A549 (cell line): ENCODE measurements at regions not wholly inside any gene's neighbourhood (a gene's known extent, or its start where the extent isn't known, plus 50 kb on each side); places are given as distances from the start of the nearest gene placed in this dataset.

ENCODE experiments used
- ATAC-seq, 2 experiments: fragments of 200-7000 bp in 1 of 2; fragments of >200 bp in 1 of 2; cut with Nextera tagmentation in 1 of 2; cut with Tn5 transposase in 1 of 2; 3 replicates each; pipeline versions ENCODE4 v1.8.0 to v1.9.1; 2018 to 2020; ENCODE audit warnings: mild to moderate bottlenecking in 1 of 2, moderate library complexity in 1 of 2
- CTCF ChIA-PET: fragments of 300-600 bp; sonication (Branson Sonifier 250); formaldehyde crosslinking; extraction: SDS; loops from one replicate; lab custom pipeline; 2021; ENCODE audit warnings: antibody characterized with exemption, inconsistent platforms; lab: Yijun Ruan, JAX
- POLR2A ChIA-PET: fragments of 350-600 bp; formaldehyde crosslinking; extraction: SDS; loops from one replicate; lab custom pipeline; 2021; ENCODE audit warnings: antibody characterized with exemption, inconsistent platforms; lab: Yijun Ruan, JAX
- DNase-seq, 2 experiments: peaks; one replicate each; pipeline versions ENCODE4 v3.0.0 to v3.0.0-alpha.2; 2011 to 2016; ENCODE audit warnings: low read depth in 1 of 2, low spot score in 1 of 2
- FAIRE-seq: peaks from 2 replicates; lab custom pipeline; 2011; peaks lifted over from hg19 to GRCh38; lab: Jason Lieb, UNC
- H3K27ac ChIP-seq, 2 experiments: fragments of >200 bp; sonication (Bioruptor Twin); formaldehyde crosslinking; 3 replicates each; pipeline ENCODE4 v1.5.1; 2016 to 2017
- H3K4me1 ChIP-seq: fragments of >200 bp; sonication (Bioruptor Twin); formaldehyde crosslinking; 3 replicates; pipeline ENCODE4 v1.6.1; 2016
- H3K4me2 ChIP-seq: fragments of >200 bp; sonication (Bioruptor Twin); formaldehyde crosslinking; 3 replicates; pipeline ENCODE4 v1.6.1; 2016
- H3K4me3 ChIP-seq: fragments of >200 bp; sonication (Bioruptor Twin); formaldehyde crosslinking; 3 replicates; pipeline ENCODE4 v1.5.1; 2016
- H3K9me3 ChIP-seq: fragments of >200 bp; sonication (Bioruptor Twin); formaldehyde crosslinking; 3 replicates; pipeline ENCODE4 v1.6.1; 2016
- CHD4 ChIP-seq: fragments of 200-600 bp; sonication (generic); IDR thresholded peaks from 2 replicates; pipeline ENCODE4 v1.6.1; 2016; ENCODE audit warnings: antibody characterized with exemption, mild to moderate bottlenecking, borderline replicate concordance
- EHF ChIP-seq: fragments of 250-450 bp; sonication (Bioruptor Pico); IDR thresholded peaks from 2 replicates; pipeline ENCODE4 v1.5.0; 2020; ENCODE audit warnings: mild to moderate bottlenecking
- EHMT2 ChIP-seq: fragments of 200-600 bp; sonication (generic); IDR thresholded peaks from 2 replicates; pipeline ENCODE4 v1.6.1; 2016; ENCODE audit warnings: antibody characterized with exemption, low read depth, mild to moderate bottlenecking, moderate library complexity
- EP300 ChIP-seq, 2 experiments: fragments of >200 bp; sonication (Bioruptor Twin); formaldehyde crosslinking; IDR thresholded peaks; 2 replicates in 1 of 2; 3 replicates in 1 of 2; pipeline ENCODE4 v1.6.1; 2016 to 2017
- FOXS1 ChIP-seq: fragments of 250-450 bp; sonication (Bioruptor Pico); IDR thresholded peaks from 2 replicates; pipeline ENCODE4 v1.5.0; 2020; ENCODE audit warnings: mild to moderate bottlenecking, moderate library complexity
- GATA3 ChIP-seq: IDR thresholded peaks from 2 replicates; pipeline ENCODE4 v1.6.1; 2012; ENCODE audit warnings: borderline replicate concordance
- HDAC2 ChIP-seq: fragments of 200-600 bp; sonication (generic); IDR thresholded peaks from 2 replicates; pipeline ENCODE4 v1.6.1; 2016
- JUN ChIP-seq, 2 experiments: fragments of >200 bp; sonication (Bioruptor Twin); formaldehyde crosslinking; IDR thresholded peaks; 2 replicates in 1 of 2; 3 replicates in 1 of 2; pipeline ENCODE4 v1.6.1; 2016 to 2017
- KDM5A ChIP-seq: fragments of 200-600 bp; sonication (generic); IDR thresholded peaks from 2 replicates; pipeline ENCODE4 v1.6.1; 2016; ENCODE audit warnings: antibody characterized with exemption, mild to moderate bottlenecking
- NPAS2 ChIP-seq: fragments of 250-450 bp; sonication (Bioruptor Pico); IDR thresholded peaks from 2 replicates; pipeline ENCODE4 v1.8.0; 2022; ENCODE audit warnings: mild to moderate bottlenecking, moderate library complexity, borderline replicate concordance
- NR3C1 ChIP-seq: fragments of >200 bp; sonication (Bioruptor Twin); formaldehyde crosslinking; IDR thresholded peaks from 3 replicates; pipeline ENCODE4 v1.6.1; 2017
- PHF8 ChIP-seq: fragments of 200-600 bp; sonication (generic); IDR thresholded peaks from 2 replicates; pipeline ENCODE4 v1.6.1; 2016; ENCODE audit warnings: low read depth, mild to moderate bottlenecking, antibody characterized with exemption, moderate library complexity, borderline replicate concordance
- RCOR1 ChIP-seq: fragments of 150-350 bp; IDR thresholded peaks from 2 replicates; pipeline ENCODE4 v1.6.1; 2014; ENCODE audit warnings: antibody characterized with exemption, low read length, low read depth
- RFX5 ChIP-seq: fragments of 450-650 bp; IDR thresholded peaks from 2 replicates; pipeline ENCODE4 v1.7.1; 2014; ENCODE audit warnings: antibody characterized with exemption, mild to moderate bottlenecking, moderate library complexity
- ZC3H11A ChIP-seq: fragments of 450-650 bp; IDR thresholded peaks from 2 replicates; pipeline ENCODE4 v1.6.1; 2014; ENCODE audit warnings: antibody characterized with exemption, mild to moderate bottlenecking
- ZFP36 ChIP-seq: fragments of 450-650 bp; IDR thresholded peaks from 2 replicates; pipeline ENCODE4 v1.6.1; 2014; ENCODE audit warnings: borderline replicate concordance; ENCODE audit not compliant: partially characterized antibody
- WGBS: methylation state at CpG from one replicate; pipeline ENCODE4 v1.1.6; 2017; ENCODE audit errors: missing lambda C conversion rate; 5-methylcytosine and 5-hydroxymethylcytosine counted together
- TF ChIP-seq, protein P1 (sequence below): IDR thresholded peaks from 2 replicates; pipeline ENCODE4 v1.6.1; 2012
- TF ChIP-seq, protein P2 (sequence below): IDR thresholded peaks from 2 replicates; pipeline ENCODE4 v1.6.1; 2012; ENCODE audit warnings: low read depth, borderline replicate concordance
- TF ChIP-seq, protein P3 (sequence below): fragments of 200-600 bp; sonication (generic); IDR thresholded peaks from 2 replicates; pipeline ENCODE4 v1.6.1; 2016; ENCODE audit warnings: antibody characterized with exemption, mild to moderate bottlenecking, moderate library complexity
- TF ChIP-seq, protein P4 (sequence below): fragments of >200 bp; sonication (Bioruptor Twin); formaldehyde crosslinking; IDR thresholded peaks from 2 replicates; pipeline ENCODE4 v1.6.1; 2016
- TF ChIP-seq, protein P5 (sequence below): IDR thresholded peaks from 2 replicates; pipeline ENCODE4 v1.6.1; 2012
- TF ChIP-seq, protein P6 (sequence below): fragments of 250-450 bp; sonication (Bioruptor Pico); IDR thresholded peaks from 2 replicates; pipeline ENCODE4 v1.5.0; 2021; ENCODE audit warnings: mild to moderate bottlenecking, moderate library complexity, borderline replicate concordance

DNA sequence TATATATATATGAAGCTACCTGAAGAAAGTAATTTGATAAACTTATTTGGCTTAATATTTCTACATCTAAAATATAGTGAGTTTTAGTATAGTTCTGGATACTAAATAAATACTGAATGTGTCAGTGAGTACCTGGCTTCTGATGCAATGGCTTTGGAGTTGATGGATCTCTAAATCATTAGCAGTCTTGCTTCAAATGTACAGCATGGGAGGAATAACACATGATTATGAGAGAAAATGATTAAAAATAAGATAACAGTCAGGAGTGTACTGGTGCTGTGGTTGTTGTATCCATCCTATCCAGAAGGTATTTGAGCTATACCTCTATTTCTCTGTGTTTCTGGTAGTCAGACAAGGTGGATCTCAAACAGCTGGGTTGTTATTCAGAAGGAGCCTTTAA is 641.3 kb downstream of the TRAM1L1 start:
- FAIRE-seq: no peak
- H3K4me2 ChIP-seq: no peak overlapping the region
- no peak for DNase-seq
- ATAC-seq: no peak
- CTCF ChIA-PET: no interaction called here
- H3K9me3 ChIP-seq: no peaks in the 10 kb centered on the region
- no peak overlapping the region for H3K4me3 ChIP-seq
- no peaks in the 10 kb centered on the region for H3K4me1 ChIP-seq
- H3K27ac ChIP-seq: no peak overlapping the region
- POLR2A ChIA-PET: no interaction called here
- TF ChIP-seq FOXS1 (CRISPR knock-in tag) (no peak), CHD4 (no peak), KDM5A (no peak), GATA3 (no peak)
- TF ChIP-seq, protein P1, sequence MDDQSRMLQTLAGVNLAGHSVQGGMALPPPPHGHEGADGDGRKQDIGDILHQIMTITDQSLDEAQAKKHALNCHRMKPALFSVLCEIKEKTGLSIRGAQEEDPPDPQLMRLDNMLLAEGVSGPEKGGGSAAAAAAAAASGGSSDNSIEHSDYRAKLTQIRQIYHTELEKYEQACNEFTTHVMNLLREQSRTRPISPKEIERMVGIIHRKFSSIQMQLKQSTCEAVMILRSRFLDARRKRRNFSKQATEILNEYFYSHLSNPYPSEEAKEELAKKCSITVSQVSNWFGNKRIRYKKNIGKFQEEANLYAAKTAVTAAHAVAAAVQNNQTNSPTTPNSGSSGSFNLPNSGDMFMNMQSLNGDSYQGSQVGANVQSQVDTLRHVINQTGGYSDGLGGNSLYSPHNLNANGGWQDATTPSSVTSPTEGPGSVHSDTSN: no peak
- TF ChIP-seq, protein P2, sequence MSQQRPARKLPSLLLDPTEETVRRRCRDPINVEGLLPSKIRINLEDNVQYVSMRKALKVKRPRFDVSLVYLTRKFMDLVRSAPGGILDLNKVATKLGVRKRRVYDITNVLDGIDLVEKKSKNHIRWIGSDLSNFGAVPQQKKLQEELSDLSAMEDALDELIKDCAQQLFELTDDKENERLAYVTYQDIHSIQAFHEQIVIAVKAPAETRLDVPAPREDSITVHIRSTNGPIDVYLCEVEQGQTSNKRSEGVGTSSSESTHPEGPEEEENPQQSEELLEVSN: no peak

DNA sequence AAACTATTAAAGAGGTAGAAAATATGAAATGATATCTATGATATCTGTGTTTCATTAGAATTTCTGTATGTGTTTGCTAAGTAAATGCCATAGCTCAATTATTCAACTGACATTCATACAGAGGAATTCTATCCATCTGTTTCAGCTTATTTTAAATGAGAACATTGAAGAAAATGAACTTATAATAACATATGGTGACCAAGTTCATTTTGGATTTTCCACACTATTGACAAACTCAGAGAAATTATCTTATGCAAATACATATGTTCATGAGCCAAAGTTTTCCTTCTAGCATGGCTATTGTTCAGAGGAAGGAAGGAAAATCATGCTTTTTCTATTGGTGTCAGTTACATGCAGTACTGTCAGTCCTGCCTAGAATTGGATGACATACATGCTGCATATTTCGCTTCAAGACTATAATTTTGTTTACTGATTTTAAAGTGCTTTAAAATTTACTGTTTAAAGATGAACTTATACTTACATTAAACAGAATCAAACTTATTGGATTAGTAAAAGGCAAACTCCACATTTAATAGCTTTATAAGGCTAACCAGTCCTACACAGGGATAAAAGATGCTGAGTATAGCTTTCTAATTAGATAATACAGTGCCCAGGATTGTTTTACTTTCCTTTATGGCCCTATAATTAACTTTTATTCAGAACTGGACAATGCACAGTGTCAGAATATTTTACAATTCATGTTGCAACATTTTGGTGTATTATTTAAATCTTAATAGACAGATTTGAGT is 646.2 kb downstream of the TRAM1L1 start:
- no peak for DNase-seq
- Histone ChIP-seq H3K4me2 (no peak overlapping the region), H3K4me3 (no peak overlapping the region), H3K4me1 (no peaks in the 10 kb centered on the region), H3K9me3 (no peaks in the 10 kb centered on the region), H3K27ac (no peak overlapping the region)
- TF ChIP-seq EHMT2 (no peak), EP300 (IDR thresholded peaks at IDR 0.05) (no peak), RFX5 (no peak), KDM5A (no peak), HDAC2 (no peak), RCOR1 (no peak), JUN (IDR thresholded peaks at IDR 0.05) (no peak), PHF8 (no peak), NPAS2 (CRISPR knock-in tag) (no peak), NR3C1 (no peak), ZFP36 (no peak), ZC3H11A (no peak), EHF (CRISPR knock-in tag) (no peak)
- TF ChIP-seq, protein P3, sequence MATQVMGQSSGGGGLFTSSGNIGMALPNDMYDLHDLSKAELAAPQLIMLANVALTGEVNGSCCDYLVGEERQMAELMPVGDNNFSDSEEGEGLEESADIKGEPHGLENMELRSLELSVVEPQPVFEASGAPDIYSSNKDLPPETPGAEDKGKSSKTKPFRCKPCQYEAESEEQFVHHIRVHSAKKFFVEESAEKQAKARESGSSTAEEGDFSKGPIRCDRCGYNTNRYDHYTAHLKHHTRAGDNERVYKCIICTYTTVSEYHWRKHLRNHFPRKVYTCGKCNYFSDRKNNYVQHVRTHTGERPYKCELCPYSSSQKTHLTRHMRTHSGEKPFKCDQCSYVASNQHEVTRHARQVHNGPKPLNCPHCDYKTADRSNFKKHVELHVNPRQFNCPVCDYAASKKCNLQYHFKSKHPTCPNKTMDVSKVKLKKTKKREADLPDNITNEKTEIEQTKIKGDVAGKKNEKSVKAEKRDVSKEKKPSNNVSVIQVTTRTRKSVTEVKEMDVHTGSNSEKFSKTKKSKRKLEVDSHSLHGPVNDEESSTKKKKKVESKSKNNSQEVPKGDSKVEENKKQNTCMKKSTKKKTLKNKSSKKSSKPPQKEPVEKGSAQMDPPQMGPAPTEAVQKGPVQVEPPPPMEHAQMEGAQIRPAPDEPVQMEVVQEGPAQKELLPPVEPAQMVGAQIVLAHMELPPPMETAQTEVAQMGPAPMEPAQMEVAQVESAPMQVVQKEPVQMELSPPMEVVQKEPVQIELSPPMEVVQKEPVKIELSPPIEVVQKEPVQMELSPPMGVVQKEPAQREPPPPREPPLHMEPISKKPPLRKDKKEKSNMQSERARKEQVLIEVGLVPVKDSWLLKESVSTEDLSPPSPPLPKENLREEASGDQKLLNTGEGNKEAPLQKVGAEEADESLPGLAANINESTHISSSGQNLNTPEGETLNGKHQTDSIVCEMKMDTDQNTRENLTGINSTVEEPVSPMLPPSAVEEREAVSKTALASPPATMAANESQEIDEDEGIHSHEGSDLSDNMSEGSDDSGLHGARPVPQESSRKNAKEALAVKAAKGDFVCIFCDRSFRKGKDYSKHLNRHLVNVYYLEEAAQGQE: no peak
- TF ChIP-seq, protein P4, sequence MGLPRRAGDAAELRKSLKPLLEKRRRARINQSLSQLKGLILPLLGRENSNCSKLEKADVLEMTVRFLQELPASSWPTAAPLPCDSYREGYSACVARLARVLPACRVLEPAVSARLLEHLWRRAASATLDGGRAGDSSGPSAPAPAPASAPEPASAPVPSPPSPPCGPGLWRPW: no peak
- TF ChIP-seq, protein P5, sequence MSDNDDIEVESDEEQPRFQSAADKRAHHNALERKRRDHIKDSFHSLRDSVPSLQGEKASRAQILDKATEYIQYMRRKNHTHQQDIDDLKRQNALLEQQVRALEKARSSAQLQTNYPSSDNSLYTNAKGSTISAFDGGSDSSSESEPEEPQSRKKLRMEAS: no peak
- TF ChIP-seq, protein P6, sequence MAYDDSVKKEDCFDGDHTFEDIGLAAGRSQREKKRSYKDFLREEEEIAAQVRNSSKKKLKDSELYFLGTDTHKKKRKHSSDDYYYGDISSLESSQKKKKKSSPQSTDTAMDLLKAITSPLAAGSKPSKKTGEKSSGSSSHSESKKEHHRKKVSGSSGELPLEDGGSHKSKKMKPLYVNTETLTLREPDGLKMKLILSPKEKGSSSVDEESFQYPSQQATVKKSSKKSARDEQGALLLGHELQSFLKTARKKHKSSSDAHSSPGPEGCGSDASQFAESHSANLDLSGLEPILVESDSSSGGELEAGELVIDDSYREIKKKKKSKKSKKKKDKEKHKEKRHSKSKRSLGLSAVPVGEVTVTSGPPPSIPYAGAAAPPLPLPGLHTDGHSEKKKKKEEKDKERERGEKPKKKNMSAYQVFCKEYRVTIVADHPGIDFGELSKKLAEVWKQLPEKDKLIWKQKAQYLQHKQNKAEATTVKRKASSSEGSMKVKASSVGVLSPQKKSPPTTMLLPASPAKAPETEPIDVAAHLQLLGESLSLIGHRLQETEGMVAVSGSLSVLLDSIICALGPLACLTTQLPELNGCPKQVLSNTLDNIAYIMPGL (CRISPR knock-in tag): no peak
- ChIA-PET CTCF (no interaction called here), POLR2A (no interaction called here)
- WGBS: 12% methylated on average over 1 of the region's 1 CpG
- FAIRE-seq: no peak
- no peak for ATAC-seq
